Activated CD4-positive, alpha-beta T cell treated with anti-CD3 and anti-CD28 coated beads, Interleukin-2, amount 50 U/mL, for 16 hours (primary cell): ENCODE measurements at regions not wholly inside any gene's neighbourhood (a gene's known extent, or its start where the extent isn't known, plus 50 kb on each side); places are given as distances from the start of the nearest gene placed in this dataset.
"Not testable (repeated sequence)": the region's sequence is repeated elsewhere in the genome, so short reads cannot be mapped to it uniquely, and the experiment has no call there.

Source experiments
- DNase-seq: peaks from one replicate; pipeline ENCODE4 v3.0.0-alpha.2; 2020

DNA sequence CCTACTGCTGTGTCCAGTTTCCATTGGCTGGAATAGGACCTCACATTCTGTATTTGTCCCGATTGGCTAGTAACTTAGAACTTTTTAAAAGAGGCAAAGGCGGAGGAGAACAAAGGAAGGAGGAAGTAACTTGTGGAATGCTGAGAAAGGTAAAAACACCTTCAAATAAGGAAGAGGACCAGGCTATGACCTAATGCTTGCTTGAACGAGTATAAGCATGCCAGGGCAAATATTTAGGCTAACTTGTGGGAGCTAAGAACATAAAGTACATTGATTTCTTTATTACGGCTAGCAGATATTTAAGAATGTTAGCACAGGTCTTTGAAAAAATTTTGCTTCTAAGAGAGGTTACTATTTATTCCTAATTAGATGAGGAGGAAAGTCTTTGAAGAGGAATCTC is 214.5 kb upstream of the CENPE start:
- not testable (repeated sequence) for DNase-seq

DNA sequence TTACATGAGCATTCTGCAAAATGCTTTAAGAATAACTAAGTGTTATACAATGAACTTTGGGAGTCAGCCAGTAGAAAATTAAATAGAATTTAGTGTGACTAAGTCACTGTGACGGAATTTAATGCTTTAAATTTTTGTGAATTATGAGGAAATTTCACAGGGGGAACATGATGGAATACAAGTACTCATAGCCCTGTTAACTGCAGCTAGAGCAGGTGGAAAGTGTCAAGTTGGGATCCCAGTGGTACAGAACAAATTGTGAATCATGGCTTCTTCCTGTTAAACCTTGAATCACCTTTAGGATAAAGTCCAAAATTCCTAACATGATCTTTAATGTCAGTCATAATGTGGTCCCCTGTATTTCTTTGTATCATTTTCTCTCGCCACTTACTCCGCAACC is 212.2 kb upstream of the CENPE start:
- DNase-seq, result no peak

DNA sequence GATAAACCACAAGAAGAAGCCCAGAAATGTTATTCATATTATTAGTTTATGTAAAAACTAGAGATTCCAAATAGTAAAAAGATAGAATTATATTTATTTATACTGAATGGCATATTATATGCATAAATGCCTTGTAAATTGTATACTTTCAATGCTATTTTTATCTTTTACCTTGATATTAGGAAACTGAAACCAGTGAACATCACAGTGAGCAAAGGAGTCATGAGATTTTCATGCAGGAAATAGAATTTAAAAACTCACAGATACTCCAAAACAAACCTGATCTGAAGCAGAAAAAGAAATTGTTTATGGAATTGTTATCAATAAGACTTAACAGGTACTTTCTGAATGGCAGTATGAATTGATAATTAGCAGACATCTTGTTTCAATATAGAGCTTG is 207.3 kb upstream of the CENPE start:
- DNase-seq, result no peak

DNA sequence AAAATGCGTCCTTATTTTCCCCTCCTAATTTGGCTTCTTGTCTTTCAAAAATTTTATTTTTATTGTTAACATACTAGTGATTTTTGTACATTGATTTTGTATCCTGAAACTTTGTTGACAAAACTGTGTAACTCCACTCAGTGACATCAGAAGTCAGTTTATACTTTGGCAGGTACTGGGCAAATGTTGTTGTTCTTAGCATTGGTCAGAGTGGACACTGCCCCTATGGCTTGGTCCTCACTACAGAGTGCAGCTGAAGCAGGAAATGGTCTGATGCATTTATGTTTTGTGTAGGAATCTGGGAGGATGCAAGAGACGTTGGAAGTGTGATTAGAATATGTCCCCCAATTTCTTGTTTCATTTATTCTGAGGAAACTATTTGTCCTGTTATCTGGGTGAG is 205.5 kb upstream of the CENPE start:
- DNase-seq, result no peak

DNA sequence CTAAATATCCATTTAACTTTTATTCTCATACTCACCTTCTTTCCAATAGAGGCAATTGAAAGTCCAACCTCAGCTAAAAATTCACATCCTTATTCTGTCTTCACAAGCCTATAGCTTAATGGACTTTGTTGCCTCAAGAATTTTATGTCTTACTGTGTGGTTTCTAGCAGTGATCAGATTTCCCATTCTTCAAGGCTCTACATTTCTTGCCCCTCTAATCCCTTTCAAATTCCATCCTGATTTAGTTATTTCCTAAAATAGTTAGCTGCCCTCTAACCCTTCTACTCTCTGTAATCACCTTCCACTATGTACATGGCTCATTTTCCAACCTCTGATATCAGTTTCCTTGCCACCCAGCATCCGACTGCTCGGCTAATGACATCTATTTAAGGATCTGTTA is 204.1 kb upstream of the CENPE start:
- DNase-seq, result no peak

DNA sequence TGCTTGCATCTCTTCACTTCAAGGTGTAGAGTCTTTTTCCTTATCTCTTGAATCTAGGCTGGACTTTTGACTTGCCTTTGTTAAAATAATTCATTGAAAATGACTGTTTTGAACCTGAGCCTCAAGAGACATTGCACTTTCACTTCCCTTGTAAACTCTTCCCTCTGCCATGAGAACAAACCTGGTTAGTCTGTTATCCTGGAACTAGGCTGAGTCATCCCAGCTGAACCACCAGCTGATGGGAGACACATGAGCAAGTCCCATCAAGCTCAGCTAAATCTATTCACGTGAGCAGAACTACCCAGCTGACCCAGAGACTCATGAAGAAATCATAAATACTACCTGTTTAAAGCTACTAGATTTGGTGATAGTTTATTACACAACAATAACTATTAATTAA is 202.3 kb upstream of the CENPE start:
- DNase-seq, result no peak

DNA sequence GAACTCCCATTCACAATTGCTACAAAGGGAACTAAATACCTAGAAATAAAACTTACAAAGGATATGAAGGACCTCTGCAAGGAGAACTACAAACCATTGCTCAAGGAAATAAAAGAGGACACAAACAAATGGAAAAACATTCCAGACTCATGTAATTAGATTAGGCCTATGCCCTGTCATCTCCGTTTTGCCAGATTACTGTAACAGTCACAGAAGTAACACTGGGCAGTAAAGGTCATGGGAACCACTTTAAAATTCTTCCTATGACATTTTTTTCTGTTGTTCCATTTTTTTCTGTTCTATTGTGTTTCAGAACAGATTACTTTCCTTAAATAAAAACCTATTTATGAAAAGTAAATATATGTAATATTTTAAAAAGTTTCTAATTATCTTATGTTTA is 199.4 kb upstream of the CENPE start:
- no peak for DNase-seq

DNA sequence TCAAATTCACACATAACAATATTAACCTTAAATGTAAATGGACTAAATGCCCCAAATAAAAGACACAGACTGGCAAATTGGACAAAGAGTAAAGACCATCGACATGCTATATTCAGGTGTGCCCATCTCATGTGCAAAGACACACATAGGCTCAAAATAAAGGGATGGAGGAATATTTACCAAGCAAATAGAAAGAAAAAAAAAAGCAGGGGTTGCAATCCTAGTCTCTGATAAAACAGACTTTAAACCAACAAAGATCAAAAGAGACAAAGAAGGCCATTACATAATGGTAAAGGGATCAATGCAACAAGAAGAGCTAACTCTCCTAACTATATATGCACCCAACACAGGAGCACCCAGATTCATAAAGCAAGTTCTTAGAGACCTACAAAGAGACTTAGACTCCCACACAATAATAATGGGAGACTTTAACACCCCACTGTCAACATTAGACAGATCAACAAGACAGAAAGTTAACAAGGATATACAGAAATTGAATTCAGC is 189.4 kb upstream of the CENPE start:
- not testable (repeated sequence) for DNase-seq

DNA sequence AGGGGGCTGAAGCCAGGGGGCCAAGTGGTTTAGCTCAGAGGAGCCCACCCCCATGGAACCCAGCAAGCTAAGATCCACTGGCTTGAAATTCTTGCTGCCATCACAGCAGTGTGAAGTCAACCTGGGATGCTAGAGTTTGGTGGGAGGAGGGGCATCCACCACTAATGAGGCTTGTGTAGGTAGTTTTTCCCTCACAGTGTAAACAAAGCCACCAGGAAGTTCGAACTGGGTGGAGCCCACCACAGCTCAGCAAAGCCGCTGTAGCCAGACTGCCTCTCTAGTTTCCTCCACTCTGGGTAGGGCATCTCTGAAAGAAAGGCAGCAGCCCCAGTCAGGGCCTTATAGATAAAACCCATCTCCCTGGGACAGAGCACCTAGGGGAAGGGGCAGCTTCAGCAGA is 187.4 kb upstream of the CENPE start:
- DNase-seq, result not testable (repeated sequence)

DNA sequence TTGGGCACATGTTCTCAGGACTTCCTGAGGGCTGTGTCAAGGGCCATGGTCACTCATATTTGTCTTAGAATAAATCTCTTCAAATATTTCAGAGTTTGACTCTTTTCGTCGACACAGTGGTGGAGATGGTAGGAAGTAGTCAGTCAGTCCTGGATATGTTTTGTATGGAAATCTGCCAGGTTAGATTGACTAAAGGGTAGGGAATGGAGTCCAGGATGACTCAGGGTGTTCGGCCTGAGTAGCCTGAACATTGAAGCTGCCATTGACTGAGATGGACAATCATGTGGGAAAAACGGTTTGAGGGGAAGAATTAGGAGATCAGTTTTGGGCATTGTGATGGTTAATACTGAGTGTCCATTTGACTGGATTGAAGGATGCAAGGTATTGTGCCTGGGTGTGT is 177.1 kb upstream of the CENPE start:
- no peak for DNase-seq

DNA sequence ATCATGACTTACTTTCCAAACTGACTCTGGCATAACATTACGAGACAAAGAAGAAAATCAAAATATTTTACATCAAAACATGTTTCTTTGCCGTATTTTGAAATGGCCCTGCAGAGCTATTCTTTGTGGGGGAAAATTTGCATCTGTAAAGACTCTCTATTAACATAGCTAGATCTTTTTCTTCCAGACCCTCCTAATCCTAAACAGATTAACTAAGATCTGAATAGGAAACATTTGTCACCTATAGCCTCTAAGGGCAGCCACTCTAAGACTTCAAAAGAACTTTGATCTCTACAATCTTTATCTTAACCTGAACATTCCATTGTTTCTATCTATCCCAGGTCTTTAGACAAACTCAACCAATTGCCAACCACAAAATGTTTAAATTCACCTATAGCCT is 176.6 kb upstream of the CENPE start:
- DNase-seq, result no peak

DNA sequence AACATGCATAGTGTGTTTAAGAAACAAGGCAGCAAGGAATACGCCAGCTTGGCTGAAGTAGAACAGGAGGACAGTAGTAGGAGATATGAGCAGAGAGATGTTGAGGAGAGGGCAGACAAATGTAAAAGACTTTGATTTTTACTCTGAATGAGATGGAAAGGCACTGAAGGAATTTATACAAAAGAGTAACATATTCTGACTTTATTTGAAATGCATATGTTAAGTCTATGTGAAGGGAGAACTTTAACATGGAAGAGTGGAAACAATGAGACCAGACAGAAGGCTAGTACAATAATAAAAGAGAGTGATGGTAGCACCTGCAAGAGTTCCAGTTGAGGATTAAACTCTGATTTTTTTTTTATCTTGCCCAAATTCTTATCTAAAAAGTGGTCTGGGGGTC is 176.2 kb upstream of the CENPE start:
- no peak for DNase-seq

DNA sequence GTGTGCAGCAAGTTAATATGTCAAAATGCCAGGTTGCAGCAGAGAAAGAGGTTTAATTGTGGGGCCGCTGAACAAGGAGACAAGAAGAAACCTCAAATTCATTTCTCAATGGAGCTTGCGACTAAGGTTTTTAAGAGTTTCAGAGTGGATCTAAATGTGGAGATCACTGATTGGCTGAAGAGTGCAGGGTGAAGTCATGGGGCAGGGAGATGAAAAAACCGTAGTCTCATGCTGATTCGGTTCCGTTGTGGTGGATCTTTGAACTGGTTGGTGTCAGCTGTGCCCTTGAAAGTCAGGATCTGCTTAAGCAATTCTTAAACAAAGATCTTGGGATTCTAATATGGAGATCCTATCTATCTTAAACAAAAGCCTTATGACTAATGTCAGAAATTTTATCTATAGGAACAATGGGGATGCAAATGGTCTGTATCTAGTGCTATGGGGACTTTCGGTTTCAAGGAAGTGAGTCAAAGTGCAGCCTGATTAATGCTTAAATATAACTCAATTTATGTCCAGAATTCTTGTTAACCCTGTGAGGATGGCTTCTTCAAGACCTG is 173.9 kb upstream of the CENPE start:
- DNase-seq, result no peak

DNA sequence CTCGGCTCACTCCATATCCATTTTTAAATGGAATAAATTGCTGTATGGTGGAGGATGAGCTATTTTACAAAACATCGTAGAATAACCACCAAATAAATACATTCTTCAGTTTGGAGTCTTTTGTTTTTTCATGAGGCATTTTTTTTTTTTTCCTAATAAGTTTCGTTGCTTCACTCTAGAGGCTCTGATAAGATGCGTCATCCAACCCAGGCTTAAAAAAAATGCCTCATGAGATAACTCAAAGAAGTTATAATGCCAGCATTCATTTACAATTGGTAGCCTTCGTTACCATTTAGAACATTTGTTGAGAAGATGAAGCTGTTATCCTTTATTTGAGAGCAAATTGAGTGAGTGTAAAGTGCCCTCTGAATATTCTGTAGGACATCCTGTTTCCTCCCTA is 172.2 kb upstream of the CENPE start:
- no peak for DNase-seq

DNA sequence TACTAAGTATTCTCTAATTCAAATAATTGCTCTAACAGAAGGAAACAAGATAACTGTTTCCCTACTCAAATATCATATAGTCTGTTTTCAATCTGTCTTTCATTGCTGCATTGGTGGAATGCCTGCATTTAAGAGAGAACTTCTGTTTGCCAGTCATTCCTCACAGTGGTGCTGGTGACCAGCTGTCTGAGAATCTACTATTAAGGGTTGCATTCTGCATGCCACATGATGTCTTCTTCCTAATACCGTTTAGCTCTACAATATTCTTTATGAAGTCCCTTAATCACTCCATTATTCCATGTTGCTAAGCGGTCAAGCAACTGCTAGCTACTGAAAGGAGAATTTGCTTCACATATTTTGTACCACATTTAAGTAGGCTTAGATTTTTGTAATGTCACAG is 167.1 kb upstream of the CENPE start:
- DNase-seq, result no peak

DNA sequence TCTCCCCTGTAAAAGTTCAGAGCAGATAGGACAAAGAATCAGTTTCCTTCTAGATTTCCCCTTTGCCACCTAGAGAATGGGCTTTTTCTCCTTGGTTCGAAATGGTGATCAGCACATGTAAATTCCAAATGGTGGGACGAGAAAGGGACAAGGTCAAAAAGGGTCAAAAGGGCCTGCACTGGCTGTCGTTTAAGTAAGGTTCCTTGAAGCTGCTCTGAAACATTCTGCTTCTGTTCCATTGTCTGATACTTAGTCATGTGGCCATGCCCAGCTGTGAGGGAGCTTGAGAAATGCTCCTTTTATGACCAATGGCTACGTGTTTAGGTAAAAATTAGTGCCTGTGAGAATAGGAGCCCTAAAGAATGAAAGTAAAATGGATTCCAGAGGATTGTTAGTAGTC is 165.9 kb upstream of the CENPE start:
- DNase-seq, result no peak

DNA sequence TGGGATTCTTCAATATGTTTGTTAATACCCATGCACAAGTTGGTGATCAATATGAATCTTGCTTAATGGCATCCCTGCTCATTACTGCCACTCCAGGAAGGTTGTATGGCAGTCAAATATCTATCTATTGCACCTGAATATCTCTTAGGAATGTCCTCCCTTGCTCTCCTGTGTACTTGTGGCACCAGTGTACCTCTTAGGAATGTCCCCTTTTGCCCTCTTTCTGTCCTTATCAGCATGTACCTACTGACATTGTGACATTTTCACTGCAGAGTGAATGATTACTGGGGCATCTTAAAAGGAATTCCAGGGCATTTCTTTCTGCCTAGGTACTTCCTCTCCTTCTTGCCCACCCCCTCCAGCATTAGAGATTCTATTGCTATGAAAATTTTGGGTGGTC is 163.8 kb upstream of the CENPE start:
- DNase-seq, result no peak

DNA sequence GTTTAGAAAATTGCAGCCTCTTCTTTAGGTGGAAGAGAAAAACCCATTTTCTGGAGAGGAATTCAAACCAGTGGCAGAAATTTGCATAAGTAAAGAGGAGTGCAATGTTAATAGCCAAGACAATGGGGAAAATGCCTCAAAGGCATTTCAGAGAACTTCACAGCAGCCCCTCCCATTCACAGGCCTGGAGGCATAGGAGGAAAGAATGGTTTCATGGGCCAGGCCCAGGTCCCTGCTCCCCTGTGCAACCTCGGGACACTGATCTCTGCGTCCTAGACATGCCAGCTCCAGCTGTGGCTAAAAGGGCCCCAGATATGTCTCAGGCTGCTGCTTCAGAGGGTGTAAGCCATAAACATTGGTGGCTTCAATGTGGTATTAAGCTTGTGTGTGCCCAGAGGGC is 161.8 kb upstream of the CENPE start:
- DNase-seq, result no peak

DNA sequence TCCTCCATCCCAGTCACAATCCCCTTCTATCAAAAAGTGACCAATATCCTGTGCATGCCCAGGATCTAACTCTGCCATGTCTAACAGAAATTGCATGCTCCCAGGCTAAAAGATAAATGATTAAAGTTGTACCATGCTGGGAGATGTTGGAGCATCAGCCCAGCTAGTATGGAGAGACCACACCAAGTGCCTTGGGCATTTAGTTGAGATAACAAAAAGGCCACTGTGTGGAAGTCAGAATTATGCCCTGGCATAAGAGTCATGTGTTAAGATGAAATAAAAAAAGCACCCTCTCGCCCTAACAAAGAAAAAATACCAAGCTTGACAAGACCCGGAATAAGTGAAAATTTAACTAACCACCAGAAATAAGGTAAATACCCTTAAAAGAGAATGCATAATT is 155.9 kb upstream of the CENPE start:
- no peak for DNase-seq

DNA sequence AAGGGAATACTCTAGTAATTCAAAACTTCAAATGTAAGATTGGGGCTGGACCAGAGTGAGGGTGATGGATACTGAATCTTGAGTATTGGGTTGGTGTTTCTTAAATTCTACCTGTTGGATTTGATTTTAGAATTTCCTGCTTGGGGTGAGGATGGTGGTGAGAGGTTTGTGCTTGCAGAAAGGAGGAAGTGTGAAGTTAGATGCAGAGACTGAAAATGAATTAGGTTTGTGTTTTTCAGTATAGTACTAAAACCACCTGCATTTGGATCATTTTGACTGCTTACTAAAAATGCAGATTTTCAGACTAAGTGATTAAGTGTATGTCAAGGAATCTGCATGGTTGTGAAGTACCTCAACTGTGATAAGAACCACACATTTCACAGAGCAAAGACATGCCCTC is 131.5 kb upstream of the CENPE start:
- DNase-seq, result no peak

DNA sequence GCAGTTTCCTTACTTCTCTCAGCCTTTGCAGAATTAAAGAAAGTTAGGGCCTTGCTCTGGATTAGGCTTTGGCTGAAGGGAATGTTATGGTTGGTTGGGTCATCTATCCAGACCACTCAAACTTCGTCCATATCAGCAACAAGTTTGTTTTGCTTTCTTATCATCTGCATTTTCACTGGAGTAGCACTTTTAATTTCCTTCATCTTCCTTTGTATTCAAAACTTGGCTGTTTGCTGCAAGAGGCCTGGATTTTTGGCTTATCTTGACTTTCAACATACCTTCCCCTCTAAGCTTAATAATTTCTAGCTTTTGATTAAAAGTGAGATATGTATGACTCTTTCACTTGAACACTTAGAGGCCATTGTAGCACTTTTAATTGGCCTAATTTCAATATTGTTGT is 126.7 kb upstream of the CENPE start:
- DNase-seq, result no peak

DNA sequence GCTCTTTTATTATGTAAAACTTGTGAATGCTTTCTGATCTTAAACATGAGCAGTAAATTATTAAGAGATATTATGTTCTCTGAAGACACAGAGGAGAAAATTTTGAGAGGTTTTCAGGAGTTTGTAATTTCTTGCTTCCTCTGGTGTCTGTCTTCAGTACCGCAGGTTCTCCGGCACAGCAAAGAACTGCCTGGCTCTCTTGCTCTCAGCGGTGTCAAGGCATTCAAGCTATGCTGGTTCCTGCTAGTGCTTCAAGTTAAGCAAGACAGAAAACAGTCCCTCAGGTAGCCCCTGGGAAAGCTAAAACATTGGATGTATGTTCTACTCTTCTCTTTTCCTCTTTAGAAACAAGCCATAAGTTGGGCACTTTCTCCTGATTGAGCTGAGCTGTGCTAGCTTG is 120.2 kb upstream of the CENPE start:
- no peak for DNase-seq

DNA sequence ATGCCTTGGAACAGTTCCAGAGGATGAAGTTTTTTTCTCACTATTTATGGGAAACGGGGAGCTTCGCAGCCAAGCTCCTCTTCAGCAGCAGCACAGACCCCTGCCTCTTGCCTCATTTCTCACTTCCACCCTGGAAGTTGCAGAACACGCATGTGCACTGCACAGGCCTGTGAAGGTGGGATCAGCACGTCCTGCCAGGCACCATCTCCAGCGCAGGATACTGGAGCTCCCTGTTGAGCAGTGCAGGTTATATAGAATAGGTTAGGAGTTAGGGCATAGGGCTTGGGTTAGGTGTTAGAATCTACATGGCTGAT is 110.1 kb upstream of the CENPE start:
- no peak for DNase-seq

DNA sequence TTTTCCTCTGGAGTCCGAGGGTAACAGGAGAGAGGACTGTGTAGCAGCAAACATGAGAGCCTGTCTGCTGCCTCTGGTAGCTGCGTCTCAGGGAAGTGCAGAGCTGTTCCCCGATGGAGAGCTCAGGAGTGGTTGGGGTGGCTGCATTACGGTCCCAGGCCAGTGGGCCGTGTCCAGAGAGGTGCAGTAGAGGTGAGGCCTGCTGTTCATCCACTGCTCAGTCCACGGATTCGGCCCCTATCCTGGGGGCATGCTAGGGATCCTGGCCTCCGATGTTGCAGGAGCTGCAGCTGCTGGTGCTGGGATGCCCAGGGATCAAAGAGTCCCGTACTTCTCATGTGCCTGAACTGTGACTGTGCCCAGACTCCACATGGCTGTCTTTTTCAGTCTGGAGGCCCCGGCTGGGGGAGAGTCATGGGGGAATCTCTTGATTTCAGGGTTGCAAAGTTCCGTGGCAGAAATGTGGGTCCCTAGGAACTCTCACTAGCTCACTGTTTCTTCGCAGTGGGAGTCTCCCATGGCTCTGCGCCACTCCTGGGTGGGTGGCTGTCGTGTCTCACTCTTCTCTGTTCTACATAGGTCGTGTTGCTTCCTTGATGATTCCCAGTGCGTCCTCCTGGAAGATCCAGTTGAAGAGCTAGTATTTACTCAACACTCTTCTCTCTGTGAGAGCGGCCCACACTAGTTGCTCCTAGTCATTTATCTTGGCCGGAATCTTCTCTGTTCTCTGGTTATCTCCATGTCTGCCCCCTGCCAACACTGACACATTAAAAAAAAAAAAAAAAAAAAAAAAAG is 109.5 kb upstream of the CENPE start:
- no peak for DNase-seq

DNA sequence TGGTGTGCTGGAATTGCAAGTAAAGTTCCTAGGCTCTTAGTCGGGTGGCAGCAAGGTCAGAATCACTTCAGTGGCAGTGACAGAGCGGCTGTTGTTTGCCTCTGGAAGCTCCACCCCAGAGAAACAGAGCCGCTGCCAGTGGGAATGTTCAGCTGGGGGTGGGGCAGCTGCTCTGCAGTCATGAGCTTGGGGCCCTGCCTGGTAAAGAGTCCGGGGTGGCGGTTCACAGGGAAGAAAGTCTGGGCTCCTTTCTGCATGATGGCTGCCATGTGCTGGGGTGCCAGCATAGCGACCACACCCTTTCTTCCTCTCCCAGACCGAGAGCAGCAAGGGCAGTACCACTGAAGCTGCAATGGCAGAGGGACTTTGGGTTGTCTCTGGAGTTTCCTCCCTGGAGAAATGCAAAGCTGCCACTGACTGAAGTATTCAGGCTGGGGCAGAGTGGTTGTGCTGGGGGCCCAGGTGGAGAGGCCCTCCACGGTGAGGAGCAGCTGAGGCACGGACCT is 108.8 kb upstream of the CENPE start:
- DNase-seq, result no peak
